HS-5 (cell line): ENCODE measurements at regions not wholly inside any gene's neighbourhood (a gene's known extent, or its start where the extent isn't known, plus 50 kb on each side); places are given as distances from the start of the nearest gene placed in this dataset.
A peak's percentile ranks its signal among the peaks of the same experiment; 100 is the strongest.

ENCODE experiments used
- DNase-seq: peaks from one replicate; pipeline ENCODE4 v3.0.0-alpha.2; 2012; ENCODE audit warnings: low read depth

- DNase-seq: peak; percentile 98
Measured at GRCh38 chr6:3592371-3592941, 135.6 kb upstream of the SLC22A23 start.

- no peak for DNase-seq
Measured at GRCh38 chr6:3591970-3592369, 135.1 kb upstream of the SLC22A23 start.

GRCh38 chr6:3587660-3588059 lies 130.8 kb upstream of the SLC22A23 start:
- no peak for DNase-seq

GRCh38 chr6:3585320-3585935 lies 128.6 kb upstream of the SLC22A23 start:
- peak; percentile 87 for DNase-seq

GRCh38 chr6:3584606-3585005 lies 127.8 kb upstream of the SLC22A23 start:
- DNase-seq: no peak

- DNase-seq: no peak
Measured at GRCh38 chr6:3581469-3581868, 124.6 kb upstream of the SLC22A23 start.

GRCh38 chr6:3579652-3580175 lies 122.9 kb upstream of the SLC22A23 start:
- no peak for DNase-seq

- no peak for DNase-seq
Measured at GRCh38 chr6:3578981-3579380, 122.1 kb upstream of the SLC22A23 start.

GRCh38 chr6:3577517-3577916 lies 120.7 kb upstream of the SLC22A23 start:
- no peak for DNase-seq

- no peak for DNase-seq
Measured at GRCh38 chr6:3575701-3576100, 118.9 kb upstream of the SLC22A23 start.

GRCh38 chr6:3575166-3575565 lies 118.3 kb upstream of the SLC22A23 start:
- no peak for DNase-seq

- no peak for DNase-seq
Measured at GRCh38 chr6:3573670-3574069, 116.8 kb upstream of the SLC22A23 start.

- no peak for DNase-seq
Measured at GRCh38 chr6:3571836-3572235, 115.0 kb upstream of the SLC22A23 start.

GRCh38 chr6:3571250-3571681 lies 114.4 kb upstream of the SLC22A23 start:
- no peak for DNase-seq

GRCh38 chr6:3569816-3570215 lies 113.0 kb upstream of the SLC22A23 start:
- DNase-seq: no peak

- DNase-seq: no peak
Measured at GRCh38 chr6:3568396-3569082, 111.7 kb upstream of the SLC22A23 start.

- peak; percentile 22 for DNase-seq
Measured at GRCh38 chr6:3566812-3567211, 110.0 kb upstream of the SLC22A23 start.

- no peak for DNase-seq
Measured at GRCh38 chr6:3565291-3565690, 108.4 kb upstream of the SLC22A23 start.

GRCh38 chr6:3561725-3562124 lies 104.9 kb upstream of the SLC22A23 start:
- DNase-seq: no peak

GRCh38 chr6:3560211-3560610 lies 103.4 kb upstream of the SLC22A23 start:
- DNase-seq: no peak

- DNase-seq: no peak
Measured at GRCh38 chr6:3559561-3559960, 102.7 kb upstream of the SLC22A23 start.

- DNase-seq: no peak
Measured at GRCh38 chr6:3557336-3557735, 100.5 kb upstream of the SLC22A23 start.

- no peak for DNase-seq
Measured at GRCh38 chr6:3553254-3553653, 96.4 kb upstream of the SLC22A23 start.
